Thyroid gland (tissue), 4 donors: ENCODE measurements at regions not wholly inside any gene's neighbourhood (a gene's known extent, or its start where the extent isn't known, plus 50 kb on each side); places are given as distances from the start of the nearest gene placed in this dataset.

Experiments
- CTCF ChIP-seq, 6 experiments: fragments of 200-600 bp in 3 of 6; fragments of 450-650 bp in 3 of 6; sonication (generic) in 3 of 6; IDR thresholded peaks; one replicate each; pipeline ENCODE4 v1.5.1; 2016 to 2019; ENCODE audit warnings: antibody characterized with exemption in 6 of 6, mild to moderate bottlenecking in 2 of 6, inconsistent platforms in 1 of 6, moderate library complexity in 1 of 6
- POLR2A ChIP-seq, 2 donors: fragments of 450-650 bp; IDR thresholded peaks; one replicate each; pipeline ENCODE4 v1.6.1; 2017; ENCODE audit warnings: antibody characterized with exemption in 2 of 2, mild to moderate bottlenecking in 2 of 2, moderate library complexity in 1 of 2

GRCh38 chr4:14934704-14935390 is 67.4 kb upstream of the CPEB2 start:
- TF ChIP-seq POLR2A (IDR thresholded peaks at IDR 0.05) (no peak), CTCF (IDR thresholded peaks at IDR 0.05) (no peak)
